ENCODE measurements at regions not wholly inside any gene's neighbourhood (a gene's known extent, or its start where the extent isn't known, plus 50 kb on each side); places are given as distances from the start of the nearest gene placed in this dataset.

DNA sequence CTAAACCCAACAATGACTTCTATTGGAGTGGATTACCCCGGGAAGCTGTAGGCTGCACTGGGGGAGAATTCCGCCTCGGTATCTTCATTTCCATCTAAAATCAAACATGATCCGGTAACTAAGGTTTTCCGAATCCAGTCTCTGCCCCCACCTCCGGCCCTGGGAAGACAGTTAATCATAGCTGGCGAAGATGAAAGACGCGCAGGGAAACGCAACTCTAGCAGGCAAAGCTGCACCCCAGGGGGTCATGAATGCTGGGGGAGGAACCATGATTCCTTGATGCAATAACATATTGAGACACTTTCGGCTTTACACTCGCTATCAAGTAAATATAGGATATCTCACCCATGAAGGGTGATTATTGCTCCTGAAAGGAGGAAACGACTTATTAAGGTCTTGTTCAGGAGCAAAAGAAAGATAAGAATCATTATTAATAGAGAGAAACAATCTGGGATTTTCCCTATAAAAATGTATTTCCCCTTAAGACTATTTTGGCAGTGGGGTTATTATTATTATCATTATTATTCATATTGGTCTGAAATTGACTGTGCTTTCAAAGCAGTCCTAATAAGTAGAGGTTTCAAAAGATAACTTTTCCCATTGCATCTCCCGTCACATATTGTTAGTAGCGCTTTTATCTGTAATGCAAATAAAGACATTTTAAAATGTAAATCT lies 614.9 kb downstream of the VRK1 start:
- Mint-ChIP-seq H3K9me3 (no peaks in the 10 kb centered on the region), H3K4me3 (no peak overlapping the region), H3K27me3 (ENCODE audit: low read depth) (no peaks in the 10 kb centered on the region; the same call in 1 of the 2 replicates), H3K36me3 (no peaks in the 10 kb centered on the region), H3K27ac (no peak overlapping the region), H3K4me1 (peaks cover 32% of the 10 kb centered on the region)
- TF ChIP-seq TCF7 (CRISPR knock-in tag; IDR thresholded peaks at IDR 0.05; ENCODE audit: low read depth) (no peak), TP53 (CRISPR knock-in tag; IDR thresholded peaks at IDR 0.05) (no peak), JAZF1 (CRISPR knock-in tag; IDR thresholded peaks at IDR 0.05) (no peak), GRHL2 (CRISPR knock-in tag; IDR thresholded peaks at IDR 0.05; ENCODE audit: insufficient replicate concordance, severe bottlenecking) (no peak), ZNF396 (CRISPR knock-in tag; IDR thresholded peaks at IDR 0.05; ENCODE audit: borderline replicate concordance) (no peak), NFE2L1 (CRISPR knock-in tag; IDR thresholded peaks at IDR 0.05) (no peak), ZBTB21 (CRISPR knock-in tag; IDR thresholded peaks at IDR 0.05; ENCODE audit: borderline replicate concordance) (no peak), IRF2 (CRISPR knock-in tag; IDR thresholded peaks at IDR 0.05; ENCODE audit: borderline replicate concordance, low read depth) (no peak)
- TF ChIP-seq, protein P1, sequence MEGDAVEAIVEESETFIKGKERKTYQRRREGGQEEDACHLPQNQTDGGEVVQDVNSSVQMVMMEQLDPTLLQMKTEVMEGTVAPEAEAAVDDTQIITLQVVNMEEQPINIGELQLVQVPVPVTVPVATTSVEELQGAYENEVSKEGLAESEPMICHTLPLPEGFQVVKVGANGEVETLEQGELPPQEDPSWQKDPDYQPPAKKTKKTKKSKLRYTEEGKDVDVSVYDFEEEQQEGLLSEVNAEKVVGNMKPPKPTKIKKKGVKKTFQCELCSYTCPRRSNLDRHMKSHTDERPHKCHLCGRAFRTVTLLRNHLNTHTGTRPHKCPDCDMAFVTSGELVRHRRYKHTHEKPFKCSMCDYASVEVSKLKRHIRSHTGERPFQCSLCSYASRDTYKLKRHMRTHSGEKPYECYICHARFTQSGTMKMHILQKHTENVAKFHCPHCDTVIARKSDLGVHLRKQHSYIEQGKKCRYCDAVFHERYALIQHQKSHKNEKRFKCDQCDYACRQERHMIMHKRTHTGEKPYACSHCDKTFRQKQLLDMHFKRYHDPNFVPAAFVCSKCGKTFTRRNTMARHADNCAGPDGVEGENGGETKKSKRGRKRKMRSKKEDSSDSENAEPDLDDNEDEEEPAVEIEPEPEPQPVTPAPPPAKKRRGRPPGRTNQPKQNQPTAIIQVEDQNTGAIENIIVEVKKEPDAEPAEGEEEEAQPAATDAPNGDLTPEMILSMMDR (IDR thresholded peaks at IDR 0.05) = no peak
- TF ChIP-seq, protein P2, sequence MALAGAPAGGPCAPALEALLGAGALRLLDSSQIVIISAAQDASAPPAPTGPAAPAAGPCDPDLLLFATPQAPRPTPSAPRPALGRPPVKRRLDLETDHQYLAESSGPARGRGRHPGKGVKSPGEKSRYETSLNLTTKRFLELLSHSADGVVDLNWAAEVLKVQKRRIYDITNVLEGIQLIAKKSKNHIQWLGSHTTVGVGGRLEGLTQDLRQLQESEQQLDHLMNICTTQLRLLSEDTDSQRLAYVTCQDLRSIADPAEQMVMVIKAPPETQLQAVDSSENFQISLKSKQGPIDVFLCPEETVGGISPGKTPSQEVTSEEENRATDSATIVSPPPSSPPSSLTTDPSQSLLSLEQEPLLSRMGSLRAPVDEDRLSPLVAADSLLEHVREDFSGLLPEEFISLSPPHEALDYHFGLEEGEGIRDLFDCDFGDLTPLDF (CRISPR knock-in tag; IDR thresholded peaks at IDR 0.05) = no peak
- TF ChIP-seq, protein P3, sequence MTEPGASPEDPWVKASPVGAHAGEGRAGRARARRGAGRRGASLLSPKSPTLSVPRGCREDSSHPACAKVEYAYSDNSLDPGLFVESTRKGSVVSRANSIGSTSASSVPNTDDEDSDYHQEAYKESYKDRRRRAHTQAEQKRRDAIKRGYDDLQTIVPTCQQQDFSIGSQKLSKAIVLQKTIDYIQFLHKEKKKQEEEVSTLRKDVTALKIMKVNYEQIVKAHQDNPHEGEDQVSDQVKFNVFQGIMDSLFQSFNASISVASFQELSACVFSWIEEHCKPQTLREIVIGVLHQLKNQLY (CRISPR knock-in tag; IDR thresholded peaks at IDR 0.05) = no peak
- TF ChIP-seq, protein P4, sequence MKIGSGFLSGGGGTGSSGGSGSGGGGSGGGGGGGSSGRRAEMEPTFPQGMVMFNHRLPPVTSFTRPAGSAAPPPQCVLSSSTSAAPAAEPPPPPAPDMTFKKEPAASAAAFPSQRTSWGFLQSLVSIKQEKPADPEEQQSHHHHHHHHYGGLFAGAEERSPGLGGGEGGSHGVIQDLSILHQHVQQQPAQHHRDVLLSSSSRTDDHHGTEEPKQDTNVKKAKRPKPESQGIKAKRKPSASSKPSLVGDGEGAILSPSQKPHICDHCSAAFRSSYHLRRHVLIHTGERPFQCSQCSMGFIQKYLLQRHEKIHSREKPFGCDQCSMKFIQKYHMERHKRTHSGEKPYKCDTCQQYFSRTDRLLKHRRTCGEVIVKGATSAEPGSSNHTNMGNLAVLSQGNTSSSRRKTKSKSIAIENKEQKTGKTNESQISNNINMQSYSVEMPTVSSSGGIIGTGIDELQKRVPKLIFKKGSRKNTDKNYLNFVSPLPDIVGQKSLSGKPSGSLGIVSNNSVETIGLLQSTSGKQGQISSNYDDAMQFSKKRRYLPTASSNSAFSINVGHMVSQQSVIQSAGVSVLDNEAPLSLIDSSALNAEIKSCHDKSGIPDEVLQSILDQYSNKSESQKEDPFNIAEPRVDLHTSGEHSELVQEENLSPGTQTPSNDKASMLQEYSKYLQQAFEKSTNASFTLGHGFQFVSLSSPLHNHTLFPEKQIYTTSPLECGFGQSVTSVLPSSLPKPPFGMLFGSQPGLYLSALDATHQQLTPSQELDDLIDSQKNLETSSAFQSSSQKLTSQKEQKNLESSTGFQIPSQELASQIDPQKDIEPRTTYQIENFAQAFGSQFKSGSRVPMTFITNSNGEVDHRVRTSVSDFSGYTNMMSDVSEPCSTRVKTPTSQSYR (CRISPR knock-in tag; IDR thresholded peaks at IDR 0.05) = no peak
- TF ChIP-seq, protein P5, sequence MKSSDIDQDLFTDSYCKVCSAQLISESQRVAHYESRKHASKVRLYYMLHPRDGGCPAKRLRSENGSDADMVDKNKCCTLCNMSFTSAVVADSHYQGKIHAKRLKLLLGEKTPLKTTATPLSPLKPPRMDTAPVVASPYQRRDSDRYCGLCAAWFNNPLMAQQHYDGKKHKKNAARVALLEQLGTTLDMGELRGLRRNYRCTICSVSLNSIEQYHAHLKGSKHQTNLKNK (CRISPR knock-in tag; IDR thresholded peaks at IDR 0.05) = no peak
- TF ChIP-seq, protein P6, sequence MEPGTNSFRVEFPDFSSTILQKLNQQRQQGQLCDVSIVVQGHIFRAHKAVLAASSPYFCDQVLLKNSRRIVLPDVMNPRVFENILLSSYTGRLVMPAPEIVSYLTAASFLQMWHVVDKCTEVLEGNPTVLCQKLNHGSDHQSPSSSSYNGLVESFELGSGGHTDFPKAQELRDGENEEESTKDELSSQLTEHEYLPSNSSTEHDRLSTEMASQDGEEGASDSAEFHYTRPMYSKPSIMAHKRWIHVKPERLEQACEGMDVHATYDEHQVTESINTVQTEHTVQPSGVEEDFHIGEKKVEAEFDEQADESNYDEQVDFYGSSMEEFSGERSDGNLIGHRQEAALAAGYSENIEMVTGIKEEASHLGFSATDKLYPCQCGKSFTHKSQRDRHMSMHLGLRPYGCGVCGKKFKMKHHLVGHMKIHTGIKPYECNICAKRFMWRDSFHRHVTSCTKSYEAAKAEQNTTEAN (CRISPR knock-in tag; IDR thresholded peaks at IDR 0.05) = no peak
- TF ChIP-seq, protein P7, sequence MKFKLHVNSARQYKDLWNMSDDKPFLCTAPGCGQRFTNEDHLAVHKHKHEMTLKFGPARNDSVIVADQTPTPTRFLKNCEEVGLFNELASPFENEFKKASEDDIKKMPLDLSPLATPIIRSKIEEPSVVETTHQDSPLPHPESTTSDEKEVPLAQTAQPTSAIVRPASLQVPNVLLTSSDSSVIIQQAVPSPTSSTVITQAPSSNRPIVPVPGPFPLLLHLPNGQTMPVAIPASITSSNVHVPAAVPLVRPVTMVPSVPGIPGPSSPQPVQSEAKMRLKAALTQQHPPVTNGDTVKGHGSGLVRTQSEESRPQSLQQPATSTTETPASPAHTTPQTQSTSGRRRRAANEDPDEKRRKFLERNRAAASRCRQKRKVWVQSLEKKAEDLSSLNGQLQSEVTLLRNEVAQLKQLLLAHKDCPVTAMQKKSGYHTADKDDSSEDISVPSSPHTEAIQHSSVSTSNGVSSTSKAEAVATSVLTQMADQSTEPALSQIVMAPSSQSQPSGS (CRISPR knock-in tag; IDR thresholded peaks at IDR 0.05; ENCODE audit: borderline replicate concordance, low read depth) = no peak
- TF ChIP-seq, protein P8, sequence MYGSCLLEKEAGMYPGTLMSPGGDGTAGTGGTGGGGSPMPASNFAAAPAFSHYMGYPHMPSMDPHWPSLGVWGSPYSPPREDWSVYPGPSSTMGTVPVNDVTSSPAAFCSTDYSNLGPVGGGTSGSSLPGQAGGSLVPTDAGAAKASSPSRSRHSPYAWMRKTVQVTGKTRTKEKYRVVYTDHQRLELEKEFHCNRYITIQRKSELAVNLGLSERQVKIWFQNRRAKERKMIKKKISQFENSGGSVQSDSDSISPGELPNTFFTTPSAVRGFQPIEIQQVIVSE (CRISPR knock-in tag; IDR thresholded peaks at IDR 0.05; ENCODE audit: borderline replicate concordance) = no peak
- TF ChIP-seq, protein P9, sequence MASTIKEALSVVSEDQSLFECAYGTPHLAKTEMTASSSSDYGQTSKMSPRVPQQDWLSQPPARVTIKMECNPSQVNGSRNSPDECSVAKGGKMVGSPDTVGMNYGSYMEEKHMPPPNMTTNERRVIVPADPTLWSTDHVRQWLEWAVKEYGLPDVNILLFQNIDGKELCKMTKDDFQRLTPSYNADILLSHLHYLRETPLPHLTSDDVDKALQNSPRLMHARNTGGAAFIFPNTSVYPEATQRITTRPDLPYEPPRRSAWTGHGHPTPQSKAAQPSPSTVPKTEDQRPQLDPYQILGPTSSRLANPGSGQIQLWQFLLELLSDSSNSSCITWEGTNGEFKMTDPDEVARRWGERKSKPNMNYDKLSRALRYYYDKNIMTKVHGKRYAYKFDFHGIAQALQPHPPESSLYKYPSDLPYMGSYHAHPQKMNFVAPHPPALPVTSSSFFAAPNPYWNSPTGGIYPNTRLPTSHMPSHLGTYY (CRISPR knock-in tag; IDR thresholded peaks at IDR 0.05) = no peak
- CTCF ChIA-PET = no interaction called here
- POLR2A ChIA-PET = interaction anchor here (1.5 kb wide), 1 partner anchor 9 kb away, joined by 5 read pairs; no protein-coding TSS in a partner anchor
- DNase-seq (ENCODE audit: low spot score) = peak; percentile 64
- no peak for ATAC-seq

All from WTC11 (cell line).